ENCODE measurements at regions not wholly inside any gene's neighbourhood (a gene's known extent, or its start where the extent isn't known, plus 50 kb on each side); places are given as distances from the start of the nearest gene placed in this dataset.

- TF ChIP-seq PHB2 (IDR thresholded peaks at IDR 0.05; ENCODE audit: low read depth) (peak; percentile 35; the same call in 1 of the 2 replicates), ZNF12 (CRISPR knock-in tag; IDR thresholded peaks at IDR 0.05) (peak; percentile 62; the same call in 1 of the 2 replicates), PHB (CRISPR knock-in tag; IDR thresholded peaks at IDR 0.05) (no peak), COPS2 (conservative IDR thresholded peaks at IDR 0.05) (no peak), KAT7 (CRISPR knock-in tag; IDR thresholded peaks at IDR 0.05; ENCODE audit: borderline replicate concordance) (peak; percentile 89; the same call in 1 of the 2 replicates), NEUROD1 (IDR thresholded peaks at IDR 0.05; ENCODE audit: borderline replicate concordance, low read depth, low read length, partially characterized antibody) (peak; percentile 15), HDAC1 (IDR thresholded peaks at IDR 0.05) (peak in 1 of 2 experiments; percentile 84; a peak in 2 of 4 replicates), CHD2 (IDR thresholded peaks at IDR 0.05; ENCODE audit: low read depth, low read length) (no peak), ZNF655 (CRISPR knock-in tag; IDR thresholded peaks at IDR 0.05) (no peak), MBD2 (IDR thresholded peaks at IDR 0.05; ENCODE audit: borderline replicate concordance, low read depth) (no peak), TBL1XR1 (IDR thresholded peaks at IDR 0.05; ENCODE audit: low read length in 2 of 2) (peak in 1 of 2 experiments; percentile 28; a peak in 1 of 4 replicates), EP300 (IDR thresholded peaks at IDR 0.05; ENCODE audit: low read length) (peak; percentile 44), LEF1 (IDR thresholded peaks at IDR 0.05) (no peak), ATF7 (IDR thresholded peaks at IDR 0.05) (peak; percentile 51; the same call in 1 of the 2 replicates), ZNF785 (CRISPR knock-in tag; IDR thresholded peaks at IDR 0.05) (no peak), HBP1 (CRISPR knock-in tag; IDR thresholded peaks at IDR 0.05) (no peak), NR1H2 (CRISPR knock-in tag; IDR thresholded peaks at IDR 0.05) (no peak), ZNF175 (CRISPR knock-in tag; IDR thresholded peaks at IDR 0.05; ENCODE audit: low read depth) (no peak), E2F3 (CRISPR knock-in tag; IDR thresholded peaks at IDR 0.05) (no peak), MYBL2 (IDR thresholded peaks at IDR 0.05; ENCODE audit: low read depth) (no peak), MYBL2 (CRISPR knock-in tag; IDR thresholded peaks at IDR 0.05; ENCODE audit: borderline replicate concordance) (no peak), KLF10 (CRISPR knock-in tag; IDR thresholded peaks at IDR 0.05) (no peak), FOXK1 (CRISPR knock-in tag; IDR thresholded peaks at IDR 0.05; ENCODE audit: borderline replicate concordance) (no peak), PRPF4 (IDR thresholded peaks at IDR 0.05; ENCODE audit: insufficient read depth, low read depth, low read length, poor library complexity, severe bottlenecking) (no peak), ZNF165 (CRISPR knock-in tag; IDR thresholded peaks at IDR 0.05; ENCODE audit: borderline replicate concordance) (no peak), MTA3 (IDR thresholded peaks at IDR 0.05; ENCODE audit: borderline replicate concordance) (0 out of 2 replicates have a peak, but pooled peaks have one; percentile 68)
Measured at GRCh38 chr1:54488779-54489626, 59.0 kb upstream of the ACOT11 start (continued).

Data from K562 (cell line).